HG03045 (cell line): ENCODE measurements at regions not wholly inside any gene's neighbourhood (a gene's known extent, or its start where the extent isn't known, plus 50 kb on each side); places are given as distances from the start of the nearest gene placed in this dataset.

Experiments
- ATAC-seq: cut with Tn5 transposase; IDR thresholded peaks from one replicate; pipeline ENCODE4 v1.9.1; 2021; ENCODE audit warnings: mild to moderate bottlenecking, moderate library complexity; ENCODE audit not compliant: unreplicated experiment

DNA sequence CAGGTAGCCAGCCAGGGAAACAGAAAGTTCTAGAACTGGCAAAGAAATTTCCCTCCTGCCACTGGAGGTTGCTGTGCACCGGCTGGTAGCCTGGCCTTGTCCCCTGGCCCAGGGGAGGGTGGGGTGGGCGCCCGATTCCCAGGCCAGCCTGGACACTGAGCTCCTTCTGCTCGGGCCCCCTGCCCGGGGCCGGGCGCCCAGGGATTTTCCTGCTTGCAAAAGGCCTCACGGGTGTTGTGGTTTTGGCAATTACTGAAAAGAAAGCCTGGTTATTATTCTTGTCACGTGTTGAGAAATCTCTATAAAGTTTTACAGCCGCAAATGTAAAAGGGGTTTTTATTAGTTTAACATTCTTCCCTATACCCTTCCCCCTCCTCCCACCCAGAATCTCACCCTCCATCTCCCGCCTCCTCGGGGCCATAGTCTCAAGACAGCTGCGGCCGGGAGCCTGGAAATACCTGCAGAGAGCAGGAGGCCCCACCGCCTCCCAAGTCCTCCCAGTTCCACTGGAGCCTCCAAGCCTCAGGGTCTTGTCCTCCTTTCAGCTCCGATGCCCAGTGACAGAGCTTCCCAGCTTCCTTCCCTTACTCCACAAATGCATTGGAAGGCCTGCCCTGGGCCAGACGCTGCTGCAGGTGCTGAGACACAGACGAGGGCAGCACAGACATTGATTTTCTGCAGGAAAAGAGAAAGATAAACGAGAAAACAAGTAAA is 1515.6 kb downstream of the TBC1D22A start:
- no peak for ATAC-seq

GRCh38 chr22:48276994-48277867 is 1514.8 kb downstream of the TBC1D22A start:
- ATAC-seq, result no peak

DNA sequence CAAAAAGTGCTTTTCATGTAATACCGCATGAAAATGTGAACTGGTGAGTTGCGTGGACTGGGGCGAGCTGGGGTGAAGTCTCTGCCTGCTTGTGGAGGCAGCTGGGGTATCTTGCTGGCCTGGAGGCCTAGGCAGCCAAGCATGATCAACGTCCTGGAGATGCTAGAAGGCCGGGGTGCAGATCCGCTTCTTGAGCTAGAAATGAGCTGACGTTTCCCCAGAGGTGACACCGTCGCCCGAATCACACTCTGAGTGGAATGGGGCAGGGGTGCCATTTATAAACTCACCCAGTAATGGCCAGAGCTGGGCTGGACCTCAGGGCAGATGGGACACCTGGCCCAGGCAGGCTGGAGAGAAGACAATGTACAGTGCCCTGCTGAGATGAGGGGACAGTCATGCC is 1513.0 kb downstream of the TBC1D22A start:
- no peak for ATAC-seq

- ATAC-seq, result no peak
These were observed 1508.3 kb downstream of the TBC1D22A start for GRCh38 chr22:48270731-48271130.

- ATAC-seq, result no peak
These were observed 1506.5 kb downstream of the TBC1D22A start for GRCh38 chr22:48268771-48269552.

DNA sequence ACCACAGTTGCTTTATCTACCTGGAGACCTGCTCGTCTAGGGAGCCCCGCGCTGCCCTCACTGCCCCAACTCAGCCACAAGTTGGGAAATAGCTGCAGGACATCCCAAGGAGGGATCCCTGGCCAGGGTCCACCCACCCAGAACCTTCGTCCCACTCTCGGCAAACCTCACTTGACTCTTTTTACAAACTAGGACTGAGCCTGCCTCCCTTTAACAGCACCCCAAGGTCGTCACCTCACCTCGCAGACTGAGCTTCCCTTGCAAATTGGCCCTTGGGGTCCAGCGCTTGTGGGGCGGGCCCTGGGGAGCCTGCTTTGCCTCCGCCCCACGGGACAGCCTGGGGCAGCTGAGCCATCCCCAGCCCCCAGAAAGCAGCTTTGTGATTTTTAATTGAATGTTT is 1505.8 kb downstream of the TBC1D22A start:
- ATAC-seq, result no peak

DNA sequence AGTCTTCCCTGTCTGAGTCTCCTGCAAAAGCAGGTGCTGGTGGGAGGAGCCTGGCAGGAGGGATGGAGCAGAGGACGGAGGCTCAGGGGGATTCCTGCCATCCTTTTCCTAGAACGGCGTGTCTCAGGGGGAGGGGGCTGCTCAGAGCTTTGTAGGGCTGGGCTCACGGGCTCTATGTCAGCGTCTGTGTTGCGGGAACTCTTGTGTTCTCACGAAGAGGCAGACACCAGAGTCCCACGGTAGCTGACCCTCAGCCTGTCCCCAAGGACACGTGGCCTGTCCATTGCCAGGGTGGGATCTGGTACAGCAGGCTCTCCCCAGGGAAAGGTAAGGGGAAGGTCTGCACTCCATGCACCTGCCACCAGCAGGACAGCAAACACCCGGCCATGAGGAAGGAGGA is 1505.2 kb downstream of the TBC1D22A start:
- no peak for ATAC-seq

- ATAC-seq, result no peak
These were observed 1502.7 kb downstream of the TBC1D22A start for GRCh38 chr22:48265000-48265625.

GRCh38 chr22:48264586-48264985 is 1502.1 kb downstream of the TBC1D22A start:
- ATAC-seq, result no peak

DNA sequence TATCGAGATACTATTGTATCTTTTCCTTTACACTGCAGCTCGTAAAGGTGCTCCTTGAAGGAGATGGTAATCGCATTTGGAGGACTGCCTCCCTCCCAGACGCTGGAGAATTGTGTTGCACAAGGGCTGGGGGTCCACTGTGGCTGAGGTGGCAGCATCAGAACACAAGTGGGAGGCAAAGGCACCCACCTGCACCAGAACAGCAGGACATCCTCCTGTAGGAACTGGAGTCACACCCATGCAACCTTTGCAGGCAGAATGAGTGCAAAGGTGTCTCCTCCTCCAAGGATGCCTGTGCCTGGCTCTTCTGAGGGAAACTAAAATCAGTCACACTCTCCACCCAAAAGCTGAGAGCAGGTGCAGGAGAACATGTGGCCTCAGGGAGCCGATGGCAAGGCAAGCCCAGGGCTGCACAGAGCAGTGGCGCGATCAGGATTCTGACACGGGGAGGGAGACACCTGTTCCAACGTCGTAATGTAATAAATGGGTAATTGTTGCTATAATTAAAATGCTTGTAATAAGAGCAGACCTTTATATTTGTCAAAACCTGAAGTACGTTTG is 1501.4 kb downstream of the TBC1D22A start:
- ATAC-seq, result no peak

- ATAC-seq, result no peak
These were observed 1500.9 kb downstream of the TBC1D22A start for GRCh38 chr22:48263431-48263765.

- no peak for ATAC-seq
These were observed 1500.4 kb downstream of the TBC1D22A start for GRCh38 chr22:48262596-48263430.

DNA sequence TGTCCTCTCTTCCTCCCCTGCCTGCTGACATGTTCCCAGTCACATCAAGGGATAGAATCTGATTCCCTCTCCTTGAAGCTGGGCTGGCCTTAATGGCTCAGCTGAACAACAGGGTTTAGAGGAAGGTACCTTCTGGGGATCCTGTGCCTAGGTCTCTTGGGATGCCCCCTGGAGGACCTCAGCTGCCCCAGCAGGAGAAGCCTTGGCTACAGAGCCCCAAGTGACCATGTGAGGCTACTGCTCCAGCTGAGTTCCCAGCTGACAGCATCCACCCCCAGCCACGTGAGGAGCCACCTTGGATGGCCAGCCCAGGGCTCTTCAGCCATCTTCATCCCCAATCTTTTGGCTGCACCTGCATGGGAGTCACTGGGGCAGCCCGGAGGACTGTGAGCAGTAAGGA is 1499.3 kb downstream of the TBC1D22A start:
- no peak for ATAC-seq

- no peak for ATAC-seq
These were observed 1498.7 kb downstream of the TBC1D22A start for GRCh38 chr22:48261048-48261621.

DNA sequence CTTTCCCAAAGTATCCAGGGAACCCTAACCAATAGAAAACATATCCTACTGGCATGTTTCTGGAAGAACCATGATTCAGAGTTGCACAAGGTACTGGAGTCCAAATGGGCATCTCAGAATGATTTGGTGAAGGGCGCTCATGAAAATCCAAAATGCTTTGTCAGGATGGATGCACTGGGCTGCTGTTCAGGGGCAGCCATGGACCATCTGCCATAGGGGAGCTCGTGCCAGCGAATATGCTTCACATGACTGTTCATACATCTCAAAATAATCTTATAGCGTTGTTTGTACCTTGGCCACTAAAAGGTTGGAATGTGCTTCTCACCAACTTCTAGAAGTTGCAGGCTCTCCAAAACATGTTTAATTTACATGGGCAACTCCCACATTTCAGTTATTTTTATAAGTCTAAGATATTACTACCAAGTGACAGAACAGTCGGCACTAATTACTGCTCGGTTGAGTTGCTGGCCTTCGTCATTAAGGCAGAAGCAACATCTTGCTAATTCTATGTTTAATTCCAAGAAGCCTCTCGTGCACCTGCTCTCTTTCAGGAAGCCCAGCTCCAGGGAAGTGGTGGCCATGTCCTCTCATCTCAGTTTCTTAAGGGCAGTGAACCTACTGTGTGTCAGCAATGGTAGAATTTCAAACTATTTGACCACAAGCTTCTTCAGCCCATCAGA is 1497.7 kb downstream of the TBC1D22A start:
- ATAC-seq, result no peak

- no peak for ATAC-seq
These were observed 1496.4 kb downstream of the TBC1D22A start for GRCh38 chr22:48258811-48259210.

DNA sequence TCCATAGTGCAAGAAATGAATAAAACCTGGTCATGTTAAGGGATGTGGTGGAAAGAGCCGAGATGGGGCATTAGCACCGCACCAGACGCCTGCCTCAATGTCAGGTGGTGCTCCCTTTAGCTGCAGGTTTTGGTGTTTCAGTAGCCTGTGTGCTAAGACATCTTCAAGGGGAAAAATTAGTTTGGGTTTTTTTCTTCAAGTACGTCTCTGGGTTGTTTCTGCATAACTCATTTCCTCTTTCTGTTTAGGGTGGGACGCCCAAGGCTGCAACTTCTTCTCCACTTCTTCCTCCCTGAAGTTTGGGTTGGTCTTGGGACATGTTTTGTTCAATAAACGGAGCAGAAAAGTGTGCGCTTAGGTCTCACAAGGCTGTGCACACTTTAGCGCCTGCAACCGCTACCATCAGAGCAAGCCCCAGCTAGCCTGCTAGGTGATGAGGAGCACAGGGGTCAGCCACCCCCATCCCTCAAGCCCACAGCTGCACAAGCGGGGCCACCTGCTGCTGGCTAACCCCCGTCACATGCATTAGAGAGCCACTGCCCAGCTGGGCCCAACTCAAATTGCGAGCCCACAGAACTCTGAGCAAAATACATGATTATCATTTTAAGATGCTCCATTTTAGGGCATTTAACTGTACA is 1495.7 kb downstream of the TBC1D22A start:
- no peak for ATAC-seq

- no peak for ATAC-seq
These were observed 1495.2 kb downstream of the TBC1D22A start for GRCh38 chr22:48257685-48258055.
